Loucy (cell line): ENCODE measurements at regions not wholly inside any gene's neighbourhood (a gene's known extent, or its start where the extent isn't known, plus 50 kb on each side); places are given as distances from the start of the nearest gene placed in this dataset.

Experiments
- H2AFZ ChIP-seq: fragments of 200-600 bp; sonication (generic); 2 replicates; pipeline ENCODE4 v1.6.0; 2016; ENCODE audit warnings: antibody characterized with exemption, mild to moderate bottlenecking, low read length, moderate library complexity
- H3F3A ChIP-seq: fragments of 200-600 bp; 2 replicates; pipeline ENCODE4 v1.6.0; 2016; ENCODE audit warnings: antibody characterized with exemption, low read depth, mild to moderate bottlenecking
- H3K27me3 ChIP-seq: fragments of 200-600 bp; sonication (generic); 2 replicates; pipeline ENCODE4 v1.6.1; 2014; ENCODE audit warnings: low read length, mild to moderate bottlenecking; ENCODE audit not compliant: insufficient read depth, poor library complexity, severe bottlenecking
- H3K36me3 ChIP-seq: fragments of 200-600 bp; sonication (generic); 2 replicates; pipeline ENCODE4 v1.6.1; 2016; ENCODE audit warnings: low read length; ENCODE audit not compliant: insufficient read depth
- H3K4me1 ChIP-seq: fragments of 200-600 bp; sonication (generic); 2 replicates; pipeline ENCODE4 v1.5.1; 2014; ENCODE audit warnings: low read length, mild to moderate bottlenecking; ENCODE audit not compliant: insufficient read depth, poor library complexity, severe bottlenecking
- H3K4me2 ChIP-seq: fragments of 200-600 bp; sonication (generic); 2 replicates; pipeline ENCODE4 v1.6.0; 2014; ENCODE audit warnings: antibody characterized with exemption, low read length, low read depth, mild to moderate bottlenecking; ENCODE audit not compliant: poor library complexity, severe bottlenecking
- H3K4me3 ChIP-seq: fragments of 200-600 bp; sonication (generic); 2 replicates; pipeline ENCODE4 v1.5.1; 2014; ENCODE audit warnings: low read length, mild to moderate bottlenecking, mixed read lengths; ENCODE audit not compliant: poor library complexity, severe bottlenecking
- H3K79me2 ChIP-seq: fragments of 200-600 bp; sonication (generic); 2 replicates; pipeline ENCODE4 v1.6.1; 2014; ENCODE audit warnings: low read length; ENCODE audit not compliant: insufficient read depth
- H3K9ac ChIP-seq: fragments of 200-600 bp; sonication (generic); 2 replicates; pipeline ENCODE4 v1.6.0; 2014; ENCODE audit warnings: mild to moderate bottlenecking, low read depth, low read length, moderate library complexity; ENCODE audit not compliant: poor library complexity, severe bottlenecking
- H3K9me2 ChIP-seq: fragments of 200-600 bp; sonication (generic); replicated peaks from 2 replicates; pipeline ENCODE4 v1.6.1; 2016; ENCODE audit warnings: low read depth, low read length, mixed read lengths
- H3K9me3 ChIP-seq: fragments of 200-600 bp; sonication (generic); 2 replicates; pipeline ENCODE4 v1.6.1; 2014; ENCODE audit warnings: mild to moderate bottlenecking, antibody characterized with exemption, low read length, low read depth; ENCODE audit not compliant: insufficient read depth
- H4K20me1 ChIP-seq: fragments of 200-600 bp; sonication (generic); 2 replicates; pipeline ENCODE4 v1.6.0; 2014; ENCODE audit warnings: antibody characterized with exemption, low read length, mild to moderate bottlenecking; ENCODE audit not compliant: insufficient read depth, poor library complexity, severe bottlenecking
- CTCF ChIP-seq: fragments of 200-600 bp; sonication (generic); conservative IDR thresholded peaks from 2 replicates; pipeline ENCODE4 v1.5.1; 2014; ENCODE audit warnings: mild to moderate bottlenecking, antibody characterized with exemption, low read length
- EZH2phosphoT487 ChIP-seq: fragments of 200-600 bp; IDR thresholded peaks from 2 replicates; pipeline ENCODE4 v1.6.1; 2018; ENCODE audit warnings: antibody characterized with exemption, mild to moderate bottlenecking, moderate library complexity, borderline replicate concordance

DNA sequence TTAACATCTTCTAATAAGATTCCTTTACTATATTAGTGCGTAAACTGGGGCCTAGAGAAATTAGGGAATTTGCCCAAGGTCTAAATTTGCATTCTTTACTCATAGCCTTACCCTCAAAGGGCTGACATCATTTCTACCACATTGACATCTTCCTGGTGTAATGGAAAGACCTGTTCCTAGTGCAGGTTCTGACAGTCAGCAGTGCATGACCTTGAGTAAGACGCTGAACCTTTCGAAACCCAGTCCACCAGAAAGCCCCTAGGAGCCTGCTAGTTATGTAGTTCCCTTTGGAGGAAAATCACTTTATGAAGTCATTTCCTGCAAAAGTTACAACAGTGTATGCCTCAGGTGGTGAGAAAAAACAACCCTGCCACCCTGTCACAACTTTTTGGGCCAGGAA, 388.3 kb downstream of the TNS1 start:
- no peaks in the 10 kb centered on the region for H3K9me3 ChIP-seq
- no peaks in the 10 kb centered on the region for H3K9me2 ChIP-seq
- no peak overlapping the region for H2AFZ ChIP-seq
- H3K79me2 ChIP-seq: no peaks in the 10 kb centered on the region
- H3K4me3 ChIP-seq: no peak overlapping the region
- H4K20me1 ChIP-seq: no peaks in the 10 kb centered on the region
- H3K4me1 ChIP-seq: peaks cover 13% of the 10 kb centered on the region
- H3K36me3 ChIP-seq: no peaks in the 10 kb centered on the region
- TF ChIP-seq CTCF: no peak
- no peak for TF ChIP-seq EZH2phosphoT487
- no peak overlapping the region for H3K9ac ChIP-seq
- no peaks in the 10 kb centered on the region for H3F3A ChIP-seq
- no peak overlapping the region for H3K4me2 ChIP-seq
- H3K27me3 ChIP-seq: no peaks in the 10 kb centered on the region

DNA sequence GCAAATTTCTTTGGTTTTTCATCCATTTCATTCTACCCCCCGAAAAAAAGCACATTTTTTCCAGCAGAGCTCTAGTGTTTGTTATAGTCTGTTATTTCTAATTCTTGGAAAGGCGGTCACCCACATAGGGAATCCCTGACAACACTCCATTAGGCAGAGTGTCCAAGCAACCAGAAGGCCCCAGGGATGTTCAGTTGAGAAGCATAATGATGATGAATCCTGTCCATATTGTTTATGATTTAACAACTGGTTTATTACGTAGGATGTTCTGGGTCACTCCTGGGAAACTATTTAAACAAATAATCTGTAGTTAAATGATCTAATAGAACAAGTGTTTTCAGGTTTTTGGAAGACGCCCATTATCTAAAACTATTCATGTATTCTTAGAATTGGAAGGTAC, 388.7 kb downstream of the TNS1 start:
- Histone ChIP-seq H3K4me3 (no peak overlapping the region), H4K20me1 (no peaks in the 10 kb centered on the region), H3K36me3 (no peaks in the 10 kb centered on the region), H3K4me2 (no peak overlapping the region), H3K4me1 (peaks cover 15% of the 10 kb centered on the region), H3K27me3 (no peaks in the 10 kb centered on the region), H3K79me2 (no peaks in the 10 kb centered on the region), H3F3A (no peaks in the 10 kb centered on the region), H3K9me3 (no peaks in the 10 kb centered on the region), H2AFZ (no peak overlapping the region), H3K9me2 (no peaks in the 10 kb centered on the region), H3K9ac (no peak overlapping the region)
- TF ChIP-seq CTCF (no peak), EZH2phosphoT487 (no peak)

DNA sequence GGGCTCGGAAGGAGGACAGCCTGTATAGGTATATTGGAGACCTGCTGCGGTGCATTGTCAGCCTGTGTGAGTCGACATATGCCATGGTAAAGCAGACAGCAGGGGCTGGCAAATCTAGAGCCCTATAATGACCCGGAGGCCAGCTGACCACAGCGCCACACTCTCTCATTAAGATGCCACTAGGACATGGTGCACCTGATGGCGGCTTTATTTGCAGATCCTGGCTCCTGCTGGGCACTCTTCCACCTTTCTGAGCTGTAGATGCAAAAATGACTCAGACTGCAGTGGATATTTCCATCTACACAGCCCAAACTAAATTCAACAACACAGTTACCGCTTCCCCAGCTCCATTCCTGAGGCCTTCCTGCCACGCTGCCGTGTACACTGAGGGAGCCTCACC, 389.9 kb downstream of the TNS1 start:
- Histone ChIP-seq H3K79me2 (no peaks in the 10 kb centered on the region), H3K4me2 (no peak overlapping the region), H3K9me3 (no peaks in the 10 kb centered on the region), H3K9ac (no peak overlapping the region), H2AFZ (no peak overlapping the region), H4K20me1 (no peaks in the 10 kb centered on the region), H3K36me3 (no peaks in the 10 kb centered on the region), H3K4me3 (no peak overlapping the region), H3F3A (no peaks in the 10 kb centered on the region), H3K27me3 (no peaks in the 10 kb centered on the region), H3K4me1 (peaks cover 17% of the 10 kb centered on the region), H3K9me2 (no peaks in the 10 kb centered on the region)
- TF ChIP-seq EZH2phosphoT487 (no peak), CTCF (no peak)
